ENCODE measurements at regions not wholly inside any gene's neighbourhood (a gene's known extent, or its start where the extent isn't known, plus 50 kb on each side); places are given as distances from the start of the nearest gene placed in this dataset.
"Not testable (repeated sequence)": the region's sequence is repeated elsewhere in the genome, so short reads cannot be mapped to it uniquely, and the experiment has no call there.

DNA sequence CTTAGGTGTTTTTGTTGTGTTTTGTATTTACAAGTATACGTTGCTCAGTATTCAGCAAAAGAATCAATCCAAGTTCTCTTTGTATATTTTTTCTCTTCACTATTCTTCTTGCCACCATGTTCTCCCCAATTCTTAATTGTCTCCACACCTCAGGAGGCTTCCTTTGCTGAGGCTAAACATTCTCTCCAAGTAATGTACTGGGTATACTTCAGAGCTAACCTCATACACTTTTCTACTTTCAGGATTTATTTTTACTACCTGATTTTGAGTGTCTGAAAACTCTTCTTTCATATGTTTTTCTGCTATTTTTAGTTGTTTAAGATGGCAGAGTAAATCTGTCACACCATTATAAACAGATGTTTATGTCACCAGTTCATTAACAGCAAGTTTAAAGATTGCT is 354.8 kb upstream of the KCND2 start:
- FAIRE-seq: no peak
- no peak for DNase-seq (ENCODE audit: insufficient read length, low spot score)

DNA sequence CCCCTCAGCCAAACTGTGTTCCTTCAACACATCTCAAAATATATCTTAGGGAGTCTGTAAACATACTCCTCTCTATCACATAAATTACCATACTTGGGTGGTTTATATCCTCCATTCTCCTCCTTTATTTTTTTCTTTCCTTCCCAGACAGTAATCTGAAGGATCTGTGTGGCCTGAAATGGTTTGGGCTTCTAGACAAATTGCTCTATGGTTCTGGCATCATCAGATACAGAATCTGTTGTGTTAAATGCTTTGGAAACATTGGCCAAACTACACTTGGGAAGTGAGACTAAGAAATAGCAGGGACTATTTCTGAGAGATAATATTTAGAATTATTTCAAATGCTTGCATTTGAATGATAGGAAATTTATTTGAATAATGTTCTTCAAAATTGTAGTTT is 353.0 kb upstream of the KCND2 start:
- TF ChIP-seq POLR2A (IDR thresholded peaks at IDR 0.05; ENCODE audit: low read depth, low read length): no peak
- DNase-seq (ENCODE audit: insufficient read length, low spot score) (no peak), FAIRE-seq (no peak)

More for the DNA sequence above, 354.8 kb upstream of the KCND2 start:
- no peak for TF ChIP-seq POLR2A (IDR thresholded peaks at IDR 0.05; ENCODE audit: low read depth, low read length)

DNA sequence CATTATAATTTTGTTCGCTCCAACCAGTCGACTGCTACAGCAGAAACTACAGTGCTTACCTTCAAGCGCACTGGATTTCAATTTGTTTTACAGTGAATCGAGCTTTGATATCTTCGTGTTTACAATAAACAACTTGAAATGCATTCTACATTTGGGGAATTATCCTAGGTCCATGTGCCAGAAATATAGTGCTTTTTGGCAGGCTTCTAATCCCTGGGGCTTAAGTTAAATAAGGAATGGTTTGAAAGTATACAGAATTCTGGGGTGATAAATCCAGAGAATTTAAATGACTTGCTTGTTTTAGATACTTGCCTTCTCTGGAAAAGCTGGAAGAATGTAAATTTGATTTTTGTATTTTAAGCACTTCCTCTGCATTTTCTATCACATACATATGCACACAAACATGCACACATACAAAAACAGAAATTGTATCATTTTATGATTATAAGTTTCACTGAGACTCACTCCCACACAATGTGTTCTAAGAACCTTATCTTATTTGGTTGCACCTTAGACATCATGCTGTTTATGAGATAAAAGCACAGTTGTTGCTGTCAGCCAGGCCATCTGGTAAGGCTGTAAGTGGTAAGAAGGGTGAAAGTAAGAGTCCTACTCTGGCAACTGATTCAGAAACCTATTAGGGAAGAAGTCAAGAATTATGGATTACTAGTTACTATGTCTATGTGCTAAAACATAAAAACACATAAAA is 347.2 kb upstream of the KCND2 start:
- no peak for TF ChIP-seq POLR2A (IDR thresholded peaks at IDR 0.05; ENCODE audit: low read depth, low read length)
- no peak for DNase-seq (ENCODE audit: insufficient read length, low spot score)
- no peak for FAIRE-seq

DNA sequence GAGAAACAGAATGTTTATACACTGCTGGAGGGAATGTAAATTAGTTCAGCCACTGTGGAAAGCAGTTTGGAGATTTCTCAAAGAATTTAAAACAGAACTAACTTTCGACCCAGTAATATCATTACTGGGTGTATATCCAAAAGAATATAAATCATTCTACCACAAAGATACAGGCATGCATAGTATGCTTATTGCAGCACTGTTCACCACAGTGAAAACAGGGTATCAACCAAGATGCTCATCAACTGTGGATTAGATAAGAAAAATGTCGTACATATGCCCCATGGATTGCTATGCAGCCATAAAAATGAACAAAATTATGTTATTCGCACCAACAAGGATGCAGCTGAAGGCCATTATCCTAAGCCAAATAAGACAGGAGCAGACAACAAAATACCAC is 343.1 kb upstream of the KCND2 start:
- DNase-seq (ENCODE audit: insufficient read length, low spot score) (no peak), FAIRE-seq (no peak)
- TF ChIP-seq POLR2A (IDR thresholded peaks at IDR 0.05; ENCODE audit: low read depth, low read length): no peak

DNA sequence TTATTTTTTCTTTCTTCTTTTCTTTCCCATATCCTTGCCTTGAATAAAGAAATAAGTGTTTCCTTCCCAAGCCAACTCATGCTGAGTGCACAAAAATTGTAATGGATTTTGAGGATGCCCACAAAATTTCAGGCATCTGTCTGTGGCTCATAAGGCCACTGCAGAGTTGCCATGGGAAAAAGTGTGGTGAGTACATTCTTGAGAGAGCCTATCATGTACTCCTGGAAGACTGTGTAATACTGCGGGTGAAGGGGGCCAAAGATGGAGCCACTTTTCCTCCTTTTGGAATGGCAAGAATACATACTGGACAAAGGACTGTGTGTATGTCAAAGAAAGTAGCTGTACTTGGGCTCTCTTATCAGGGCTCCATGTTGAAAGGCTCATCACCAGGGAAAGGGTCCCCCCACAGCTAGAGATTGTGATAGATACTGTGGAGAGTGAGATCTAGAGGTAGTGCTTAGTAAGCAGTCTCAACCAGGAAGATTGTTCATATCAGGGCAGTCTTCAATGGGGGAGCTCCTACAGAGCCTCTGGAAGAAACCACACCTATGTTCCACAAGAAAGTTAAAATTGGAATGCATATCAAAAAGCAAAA is 341.6 kb upstream of the KCND2 start:
- DNase-seq (ENCODE audit: insufficient read length, low spot score): no peak
- FAIRE-seq: no peak
- TF ChIP-seq POLR2A (IDR thresholded peaks at IDR 0.05; ENCODE audit: low read depth, low read length): no peak

DNA sequence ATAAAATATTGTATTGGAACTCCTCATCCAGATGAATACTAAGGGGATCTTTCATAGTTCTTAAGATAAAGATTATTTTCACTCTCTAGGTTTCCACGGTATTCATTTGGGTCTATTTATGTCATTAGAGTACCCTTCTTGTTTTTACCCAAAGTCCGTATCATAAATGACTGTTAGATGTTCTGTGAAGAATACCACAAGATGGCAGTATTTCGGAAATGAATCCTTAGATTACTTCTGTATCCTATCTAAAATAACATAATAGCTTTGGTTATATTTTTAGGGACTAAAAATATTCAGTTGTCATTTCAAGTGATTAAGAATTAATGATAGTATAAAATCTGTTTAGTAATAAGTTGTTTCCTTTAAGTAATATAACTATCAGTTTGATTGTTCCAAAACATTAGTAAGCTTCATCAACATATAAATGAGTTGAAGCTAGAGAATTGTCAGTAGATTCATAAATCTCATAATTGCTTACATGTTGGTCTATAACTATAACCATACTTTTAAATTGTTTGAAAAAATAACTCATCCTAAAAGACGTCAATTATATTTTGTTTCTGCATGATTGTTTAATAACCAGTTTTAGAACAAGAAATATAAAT is 337.5 kb upstream of the KCND2 start:
- no peak for DNase-seq (ENCODE audit: insufficient read length, low spot score)
- peak; percentile 45 for FAIRE-seq
- TF ChIP-seq POLR2A (IDR thresholded peaks at IDR 0.05; ENCODE audit: low read depth, low read length): no peak

DNA sequence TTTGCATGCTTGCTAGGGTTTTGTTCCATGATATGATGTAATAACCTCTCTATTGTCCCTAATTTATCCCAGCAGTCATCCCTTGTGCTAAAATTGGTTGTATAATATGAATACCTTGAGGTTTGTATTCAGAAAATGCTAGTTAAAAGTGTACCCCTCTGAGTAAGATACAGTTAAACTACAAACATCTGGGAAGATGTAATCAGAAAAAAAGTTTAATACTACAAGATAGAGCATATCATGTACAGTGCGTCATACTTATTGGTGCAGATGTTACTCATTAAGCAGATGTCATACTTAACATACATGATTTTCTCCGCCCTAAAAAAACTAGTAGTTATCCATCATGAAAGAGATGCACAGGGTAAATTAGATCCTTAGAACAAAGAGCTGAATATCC is 336.1 kb upstream of the KCND2 start:
- DNase-seq (ENCODE audit: insufficient read length, low spot score) (no peak), FAIRE-seq (no peak)
- TF ChIP-seq POLR2A (IDR thresholded peaks at IDR 0.05; ENCODE audit: low read depth, low read length): no peak

DNA sequence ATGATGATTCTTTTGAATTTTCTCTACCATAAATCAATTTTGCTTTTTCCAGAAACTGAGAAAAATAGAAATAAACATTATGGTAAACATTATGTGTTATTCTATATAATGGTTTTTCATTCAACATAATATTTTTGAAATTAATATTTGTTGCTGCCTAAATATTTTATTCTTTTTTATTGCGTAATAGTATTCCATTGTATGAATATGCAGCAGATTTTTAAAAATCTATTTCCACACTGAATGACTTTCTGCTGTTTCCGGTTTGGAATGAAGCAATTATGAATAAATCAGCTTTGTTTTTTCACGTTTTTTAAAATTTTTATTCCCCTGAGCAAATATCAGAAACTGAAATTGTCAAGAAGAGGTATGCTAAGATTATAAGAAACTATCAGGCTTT is 335.2 kb upstream of the KCND2 start:
- FAIRE-seq (no peak), DNase-seq (ENCODE audit: insufficient read length, low spot score) (no peak)
- TF ChIP-seq POLR2A (IDR thresholded peaks at IDR 0.05; ENCODE audit: low read depth, low read length): no peak

DNA sequence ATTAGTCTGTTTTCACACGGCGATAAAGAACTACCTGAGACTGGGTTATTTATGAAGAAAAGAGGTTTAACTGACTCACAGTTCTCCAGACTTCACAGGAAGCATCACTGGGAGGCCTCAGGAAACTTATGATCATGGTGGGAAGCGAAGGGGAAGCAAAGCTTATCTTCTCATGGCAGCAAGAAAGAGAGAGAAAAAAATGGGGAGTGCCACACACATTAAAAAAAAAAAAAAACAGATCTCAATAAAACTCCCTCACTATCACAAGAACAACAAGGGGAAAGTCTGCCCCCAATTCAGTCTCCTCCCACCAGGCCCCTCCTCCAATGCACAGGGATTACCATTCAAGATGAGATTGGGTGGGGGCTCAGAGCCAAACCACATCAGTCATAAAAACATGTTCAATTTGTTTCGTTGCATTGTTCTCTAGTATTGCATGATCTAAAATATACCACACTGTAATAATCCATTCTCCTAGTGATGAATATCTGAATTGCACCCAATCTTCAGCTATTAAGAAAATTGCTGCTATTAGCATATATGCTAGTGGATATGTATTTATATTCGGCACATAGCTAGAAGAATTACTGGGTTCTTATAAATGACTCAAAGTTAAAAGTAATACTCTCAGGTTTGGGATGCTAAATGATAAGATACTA is 328.9 kb upstream of the KCND2 start:
- no peak for DNase-seq (ENCODE audit: insufficient read length, low spot score)
- FAIRE-seq: no peak
- TF ChIP-seq POLR2A (IDR thresholded peaks at IDR 0.05; ENCODE audit: low read depth, low read length): no peak

DNA sequence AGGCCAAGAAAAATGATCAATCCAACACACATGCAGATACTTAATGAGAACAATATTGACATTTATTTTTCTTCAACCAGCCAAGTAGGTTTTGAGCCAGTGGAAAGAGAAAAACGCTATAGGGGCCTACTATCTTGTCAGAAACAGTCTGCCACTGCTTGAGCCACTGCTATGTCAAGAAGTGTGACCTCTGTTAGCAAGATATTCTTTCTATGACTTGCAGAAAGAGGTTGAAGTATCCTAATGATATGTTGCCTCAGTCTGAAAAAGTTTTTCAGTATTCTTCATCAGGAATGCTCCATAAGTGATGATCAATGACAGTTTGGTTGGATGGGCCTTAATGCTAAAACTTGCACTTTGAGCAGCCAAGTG is 328.4 kb upstream of the KCND2 start:
- TF ChIP-seq POLR2A (IDR thresholded peaks at IDR 0.05; ENCODE audit: low read depth, low read length): no peak
- DNase-seq (ENCODE audit: insufficient read length, low spot score): no peak
- FAIRE-seq: no peak

DNA sequence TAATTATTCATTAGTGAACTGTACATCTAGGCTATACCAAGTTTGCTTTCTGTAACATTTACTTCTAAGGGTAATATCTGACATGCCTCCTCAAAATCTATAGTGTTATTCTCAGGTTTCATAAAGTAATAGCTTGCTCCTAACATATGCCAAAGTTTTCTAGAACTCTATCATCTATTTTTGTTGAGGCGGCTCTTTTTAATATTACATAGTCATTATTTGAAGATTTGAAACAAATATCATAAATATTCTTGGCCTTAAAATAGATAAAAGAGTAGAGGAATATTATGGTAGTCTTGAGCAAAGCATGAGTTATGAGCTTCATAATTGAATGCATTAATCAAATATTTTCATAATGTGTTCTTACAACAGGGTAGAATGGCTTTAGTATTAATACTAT is 327.2 kb upstream of the KCND2 start:
- no peak for TF ChIP-seq POLR2A (IDR thresholded peaks at IDR 0.05; ENCODE audit: low read depth, low read length)
- no peak for DNase-seq (ENCODE audit: insufficient read length, low spot score)
- no peak for FAIRE-seq

DNA sequence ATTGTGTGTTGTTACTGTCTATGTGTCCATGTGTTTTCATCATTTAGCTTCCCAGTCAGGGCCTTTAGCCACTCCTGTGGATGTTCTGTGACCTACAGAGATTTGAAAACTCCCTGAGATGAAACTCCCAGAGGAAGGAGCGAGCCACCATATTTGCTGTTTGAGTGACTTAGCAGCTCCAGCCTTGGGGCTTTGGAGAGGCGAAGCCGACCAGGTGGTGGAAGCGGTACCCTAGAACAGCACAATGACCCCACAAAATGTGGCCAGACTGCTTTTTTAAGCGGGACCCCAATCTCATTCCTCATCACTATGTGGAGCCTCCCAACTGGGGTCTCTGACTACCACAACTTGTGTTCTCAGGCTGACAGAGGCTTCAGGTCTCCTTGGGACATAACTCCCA is 323.9 kb upstream of the KCND2 start:
- no peak for TF ChIP-seq POLR2A (IDR thresholded peaks at IDR 0.05; ENCODE audit: low read depth, low read length)
- no peak for FAIRE-seq
- DNase-seq (ENCODE audit: insufficient read length, low spot score): no peak

DNA sequence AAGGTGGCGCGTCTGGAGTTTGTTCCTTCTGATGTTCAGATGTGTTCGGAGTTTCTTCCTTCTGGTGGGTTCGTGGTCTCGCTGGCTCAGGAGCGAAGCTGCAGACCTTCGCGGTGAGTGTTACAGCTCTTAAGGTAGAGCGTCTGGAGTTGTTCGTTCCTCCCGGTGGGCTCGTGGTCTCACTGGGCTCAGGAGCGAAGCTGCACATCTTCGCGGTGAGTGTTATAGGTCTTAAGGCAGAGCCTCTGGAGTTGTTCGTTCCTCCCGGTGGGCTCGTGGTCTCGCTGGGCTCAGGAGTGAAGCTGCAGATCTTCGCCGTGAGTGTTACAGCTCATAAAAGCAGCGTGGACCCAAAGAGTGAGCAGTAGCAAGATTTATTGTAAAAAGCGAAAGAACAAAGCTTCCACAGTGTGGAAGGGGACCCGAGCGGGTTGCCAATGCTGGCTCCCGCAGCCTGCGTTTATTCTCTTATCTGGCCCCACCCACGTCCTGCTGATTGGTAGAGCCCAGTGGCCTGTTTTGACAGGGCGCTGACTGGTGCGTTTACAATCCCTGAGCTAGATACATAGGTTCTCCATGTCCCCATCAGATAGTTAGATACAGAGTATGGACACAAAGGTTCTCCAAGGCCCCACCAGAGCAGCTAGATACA is 322.5 kb upstream of the KCND2 start:
- not testable (repeated sequence) for DNase-seq (ENCODE audit: insufficient read length, low spot score); FAIRE-seq

DNA sequence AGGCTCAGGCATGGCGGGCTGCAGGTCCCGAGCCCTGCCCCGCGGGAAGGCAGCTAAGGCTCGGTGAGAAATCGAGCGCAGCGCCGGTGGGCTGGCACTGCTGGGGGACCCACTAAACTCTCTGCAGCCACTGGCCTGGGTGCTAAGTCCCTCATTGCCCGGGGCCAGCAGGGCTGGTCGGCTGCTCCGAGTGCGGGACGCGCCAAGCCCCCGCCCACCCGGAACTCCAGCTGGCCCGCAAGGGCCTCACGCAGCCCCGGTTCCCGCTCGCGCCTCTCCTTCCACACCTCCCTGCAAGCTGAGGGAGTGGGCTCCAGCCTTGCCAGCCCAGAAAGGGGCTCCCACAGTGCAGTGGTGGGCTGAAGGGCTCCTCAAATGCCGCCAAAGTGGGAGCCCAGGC is 321.4 kb upstream of the KCND2 start:
- DNase-seq (ENCODE audit: insufficient read length, low spot score); FAIRE-seq: not testable (repeated sequence)

Measured in H54 (cell line).